Neural cell (in vitro differentiated cells): ENCODE measurements at regions not wholly inside any gene's neighbourhood (a gene's known extent, or its start where the extent isn't known, plus 50 kb on each side); places are given as distances from the start of the nearest gene placed in this dataset.

ENCODE experiments used
- H2AFZ ChIP-seq: fragments of 200-600, 300-800 bp; sonication (generic), shearing (Covaris generic); 2 replicates; pipeline ENCODE4 v1.6.0; 2014; ENCODE audit warnings: low read depth, mild to moderate bottlenecking, antibody characterized with exemption, low read length, moderate library complexity
- H3F3A ChIP-seq: fragments of 200-600 bp; shearing (Covaris generic); 2 replicates; pipeline ENCODE4 v1.6.1; 2016; ENCODE audit warnings: mild to moderate bottlenecking, moderate library complexity, mixed read lengths, antibody characterized with exemption, low read length; ENCODE audit not compliant: insufficient read depth, poor library complexity, severe bottlenecking
- H3K27ac ChIP-seq: fragments of 200-600, 300-800 bp; sonication (generic), shearing (Covaris generic); 2 replicates; pipeline ENCODE4 v1.5.1; 2014; ENCODE audit warnings: mild to moderate bottlenecking, low read length, moderate library complexity
- H3K27me3 ChIP-seq: fragments of 300-800, 200-600 bp; sonication (generic), shearing (Covaris generic); 2 replicates; pipeline ENCODE4 v1.6.0; 2014; ENCODE audit warnings: mild to moderate bottlenecking, low read depth, low read length, moderate library complexity; ENCODE audit not compliant: insufficient read depth
- H3K36me3 ChIP-seq: fragments of 300-800, 200-600 bp; sonication (generic), shearing (Covaris generic); 2 replicates; pipeline ENCODE4 v1.5.1; 2014; ENCODE audit warnings: mild to moderate bottlenecking, antibody characterized with exemption, low read length, moderate library complexity; ENCODE audit not compliant: insufficient read depth
- H3K4me2 ChIP-seq: fragments of 300-800, 200-600 bp; sonication (generic), shearing (Covaris generic); 2 replicates; pipeline ENCODE4 v1.6.0; 2014; ENCODE audit warnings: mild to moderate bottlenecking, low read length
- H3K4me3 ChIP-seq: fragments of 300-800, 200-600 bp; sonication (generic), shearing (Covaris generic); 2 replicates; pipeline ENCODE4 v1.5.1; 2014; ENCODE audit warnings: mild to moderate bottlenecking, low read length, moderate library complexity
- H3K79me2 ChIP-seq: fragments of 200-600 bp; shearing (Covaris generic); replicated peaks from 2 replicates; pipeline ENCODE4 v1.6.0; 2014; ENCODE audit warnings: mild to moderate bottlenecking, low read length, moderate library complexity; ENCODE audit not compliant: insufficient read depth
- H3K9ac ChIP-seq: fragments of 300-800, 200-600 bp; sonication (generic), shearing (Covaris generic); 2 replicates; pipeline ENCODE4 v1.6.1; 2016; ENCODE audit warnings: mild to moderate bottlenecking, low read length, mixed read lengths
- H3K9me2 ChIP-seq: fragments of 200-600 bp; shearing (Covaris generic); 2 replicates; pipeline ENCODE4 v1.6.1; 2016; ENCODE audit warnings: mild to moderate bottlenecking, low read length, mixed read lengths; ENCODE audit not compliant: insufficient read depth
- H3K9me3 ChIP-seq: fragments of 200-600, 300-800 bp; sonication (generic), shearing (Covaris generic); 2 replicates; pipeline ENCODE4 v1.6.1; 2016; ENCODE audit warnings: mild to moderate bottlenecking, mixed run types, low read length, moderate library complexity, mixed read lengths
- H4K20me1 ChIP-seq: fragments of 200-600 bp; shearing (Covaris generic); 2 replicates; pipeline ENCODE4 v1.6.1; 2016; ENCODE audit warnings: mild to moderate bottlenecking, mixed run types; ENCODE audit not compliant: insufficient read depth
- CTCF ChIP-seq: fragments of 450-650 bp; IDR thresholded peaks from 2 replicates; pipeline ENCODE4 v1.5.1; 2014; ENCODE audit warnings: antibody characterized with exemption, mild to moderate bottlenecking, moderate library complexity; ENCODE audit not compliant: poor library complexity, severe bottlenecking
- EP300 ChIP-seq: fragments of 450-650 bp; conservative IDR thresholded peaks from 2 replicates; pipeline ENCODE4 v1.6.1; 2014; ENCODE audit warnings: antibody characterized with exemption, mild to moderate bottlenecking, moderate library complexity; ENCODE audit not compliant: poor library complexity, severe bottlenecking
- EZH2 ChIP-seq: fragments of 200-600, 300-800 bp; shearing (Covaris generic), sonication (generic); IDR thresholded peaks from 2 replicates; pipeline ENCODE4 v1.6.1; 2014; ENCODE audit warnings: antibody characterized with exemption, low read length, borderline replicate concordance, mild to moderate bottlenecking; ENCODE audit not compliant: insufficient read depth, poor library complexity, severe bottlenecking
- MXI1 ChIP-seq: fragments of 450-650 bp; conservative IDR thresholded peaks from 2 replicates; pipeline ENCODE4 v1.6.1; 2014; ENCODE audit warnings: antibody characterized with exemption, mild to moderate bottlenecking; ENCODE audit not compliant: poor library complexity, severe bottlenecking
- POLR2AphosphoS5 ChIP-seq: IDR thresholded peaks from 2 replicates; pipeline ENCODE4 v1.6.1; 2012
- RAD21 ChIP-seq: fragments of 450-650 bp; conservative IDR thresholded peaks from 2 replicates; pipeline ENCODE4 v1.6.1; 2014; ENCODE audit warnings: antibody characterized with exemption, mild to moderate bottlenecking, moderate library complexity
- REST ChIP-seq: IDR thresholded peaks from 2 replicates; pipeline ENCODE4 v1.6.1; 2012; ENCODE audit warnings: borderline replicate concordance
- SMC3 ChIP-seq: fragments of 450-650 bp; conservative IDR thresholded peaks from 2 replicates; pipeline ENCODE4 v1.6.1; 2014; ENCODE audit warnings: antibody characterized with exemption, mild to moderate bottlenecking, moderate library complexity; ENCODE audit not compliant: poor library complexity
- TAF1 ChIP-seq: IDR thresholded peaks from 2 replicates; pipeline ENCODE4 v1.6.1; 2012; ENCODE audit warnings: low read depth

GRCh38 chr11:96798445-96798844, 408.6 kb downstream of the JRKL start:
- no peak for TF ChIP-seq SMC3
- TF ChIP-seq EZH2 = no peak
- no peak for TF ChIP-seq CTCF
- TF ChIP-seq POLR2AphosphoS5 = no peak
- TF ChIP-seq EP300 = no peak
- TF ChIP-seq TAF1 = no peak
- TF ChIP-seq RAD21 = no peak
- no peak for TF ChIP-seq REST
- TF ChIP-seq MXI1 = no peak
- H3K9me3 ChIP-seq = no peaks in the 10 kb centered on the region
- no peaks in the 10 kb centered on the region for H3K9me2 ChIP-seq
- H3K4me3 ChIP-seq = no peak overlapping the region
- no peaks in the 10 kb centered on the region for H3K79me2 ChIP-seq
- H3K27me3 ChIP-seq = no peaks in the 10 kb centered on the region
- no peaks in the 10 kb centered on the region for H3F3A ChIP-seq
- no peak overlapping the region for H3K4me2 ChIP-seq
- H3K27ac ChIP-seq = no peak overlapping the region
- no peak overlapping the region for H2AFZ ChIP-seq
- no peaks in the 10 kb centered on the region for H4K20me1 ChIP-seq
- no peaks in the 10 kb centered on the region for H3K36me3 ChIP-seq
- no peak overlapping the region for H3K9ac ChIP-seq

GRCh38 chr11:96815236-96815635, 425.4 kb downstream of the JRKL start:
- Histone ChIP-seq H4K20me1 (no peaks in the 10 kb centered on the region), H3K4me2 (no peak overlapping the region), H3K27me3 (no peaks in the 10 kb centered on the region), H2AFZ (no peak overlapping the region), H3K27ac (no peak overlapping the region), H3K36me3 (no peaks in the 10 kb centered on the region), H3K79me2 (no peaks in the 10 kb centered on the region), H3K9me2 (no peaks in the 10 kb centered on the region), H3F3A (no peaks in the 10 kb centered on the region), H3K9me3 (no peaks in the 10 kb centered on the region), H3K9ac (no peak overlapping the region), H3K4me3 (no peak overlapping the region)
- no peak for TF ChIP-seq CTCF
- TF ChIP-seq TAF1 = no peak
- no peak for TF ChIP-seq SMC3
- TF ChIP-seq EZH2 = no peak
- no peak for TF ChIP-seq REST
- no peak for TF ChIP-seq MXI1
- no peak for TF ChIP-seq EP300
- TF ChIP-seq RAD21 = no peak
- no peak for TF ChIP-seq POLR2AphosphoS5
